ENCODE measurements at regions not wholly inside any gene's neighbourhood (a gene's known extent, or its start where the extent isn't known, plus 50 kb on each side); places are given as distances from the start of the nearest gene placed in this dataset.

- TF ChIP-seq CTCF (IDR thresholded peaks at IDR 0.05) = no peak
- TF ChIP-seq POLR2AphosphoS5 (IDR thresholded peaks at IDR 0.05) = no peak
These were observed 233.4 kb downstream of the GPR37 start for GRCh38 chr7:124532166-124532565.
